GM21423 (cell line): ENCODE measurements at regions not wholly inside any gene's neighbourhood (a gene's known extent, or its start where the extent isn't known, plus 50 kb on each side); places are given as distances from the start of the nearest gene placed in this dataset.

Experiments used
- ATAC-seq: cut with Tn5 transposase; IDR thresholded peaks from one replicate; pipeline ENCODE4 v1.9.1; 2021; ENCODE audit warnings: mild to moderate bottlenecking, moderate library complexity; ENCODE audit not compliant: unreplicated experiment

DNA sequence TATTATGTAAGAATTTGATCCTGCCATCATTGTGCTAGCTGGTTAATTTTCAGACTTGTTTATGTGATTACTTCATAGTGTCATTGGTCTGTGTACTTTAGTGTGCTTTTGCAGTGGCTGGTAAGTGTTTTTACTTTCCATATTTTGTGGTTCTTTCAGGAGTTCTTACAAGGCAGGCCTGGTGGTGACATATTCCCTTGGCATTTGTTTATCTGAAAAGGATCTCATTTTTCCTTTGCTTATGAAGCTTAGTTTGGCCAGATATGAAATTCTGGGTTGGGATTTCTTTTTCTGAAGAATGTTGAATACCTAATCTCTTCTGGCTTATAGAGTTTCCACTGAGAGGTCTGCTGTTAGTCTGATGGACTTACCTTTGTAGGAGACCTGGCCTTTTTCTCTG lies 72.8 kb upstream of the MC4R start:
- ATAC-seq = no peak

DNA sequence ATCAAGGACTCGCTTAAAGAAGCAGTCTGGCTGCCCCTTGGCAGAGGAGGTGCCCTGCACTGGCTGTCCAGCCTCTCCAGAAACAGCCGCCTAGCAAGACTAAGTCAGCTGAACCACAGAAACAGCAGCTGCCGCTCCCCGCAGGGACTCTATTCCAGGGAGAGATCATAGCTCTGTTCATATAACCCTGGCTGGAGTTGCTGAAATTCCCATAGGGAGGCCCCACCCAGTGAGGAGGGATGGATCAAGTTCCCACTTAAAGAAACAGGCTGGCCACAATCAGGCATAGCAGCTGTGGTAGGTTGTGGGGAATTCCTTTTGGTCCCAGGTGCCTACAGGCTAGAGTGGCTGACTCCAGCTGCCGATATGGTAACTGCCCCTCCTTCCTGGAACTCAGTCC lies 74.2 kb upstream of the MC4R start:
- ATAC-seq = no peak

- no peak for ATAC-seq
Measured at GRCh38 chr18:60448487-60449267, 76.1 kb upstream of the MC4R start.

DNA sequence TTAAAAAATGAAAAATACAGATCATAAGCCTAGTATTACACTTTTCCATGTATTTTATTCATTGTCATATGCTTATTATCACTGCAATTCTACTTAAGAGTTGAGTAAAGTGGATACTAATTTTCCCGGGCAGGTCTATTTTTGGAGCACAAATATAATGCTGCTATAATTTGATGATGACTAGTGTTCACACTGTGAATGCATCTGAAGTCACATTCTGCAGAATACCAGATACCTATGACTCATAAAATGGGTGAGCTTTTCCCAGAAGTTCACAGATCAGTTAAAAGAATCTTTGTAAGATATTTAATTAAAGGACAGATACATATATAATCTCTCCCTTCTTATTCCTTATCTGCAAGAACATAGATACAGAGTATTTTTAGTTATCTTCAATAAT lies 79.8 kb upstream of the MC4R start:
- no peak for ATAC-seq

GRCh38 chr18:60466677-60467076 lies 94.1 kb upstream of the MC4R start:
- no peak for ATAC-seq

DNA sequence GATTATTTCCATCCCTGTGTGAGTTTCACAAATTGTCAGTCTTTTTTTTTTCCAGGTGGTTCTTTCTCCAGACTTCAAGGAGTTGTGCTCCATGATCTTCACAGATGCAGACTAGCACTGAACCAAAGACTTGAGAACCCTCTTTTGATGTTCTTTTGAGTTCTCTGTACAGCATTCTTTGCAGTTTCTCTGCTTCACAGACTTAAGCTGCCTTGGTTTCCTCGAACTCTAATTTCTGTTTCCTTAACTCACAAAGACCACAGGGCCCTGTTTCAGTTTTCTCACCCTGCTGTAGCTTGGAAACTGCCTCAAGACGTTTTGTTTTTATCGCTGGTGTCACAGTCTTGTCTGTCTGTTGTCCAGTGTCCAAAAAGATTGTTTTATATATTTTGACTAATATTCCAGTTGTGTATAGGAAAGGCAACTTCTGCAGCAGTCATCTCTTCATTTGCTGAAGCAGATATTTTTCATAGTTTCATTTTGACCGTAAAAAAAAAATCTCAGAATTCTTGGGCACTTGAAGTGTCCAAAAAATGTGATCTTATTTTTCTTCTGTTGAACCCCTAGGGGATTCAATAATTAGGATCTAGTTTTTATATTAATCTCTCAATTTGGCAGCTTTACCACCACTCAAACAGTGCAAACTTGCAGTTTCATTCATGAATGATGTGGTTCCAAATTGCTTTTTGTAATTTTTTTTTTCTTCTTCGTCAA lies 97.0 kb upstream of the MC4R start:
- ATAC-seq = no peak

- no peak for ATAC-seq
Measured at GRCh38 chr18:60471652-60472051, 99.1 kb upstream of the MC4R start.

- no peak for ATAC-seq
Measured at GRCh38 chr18:60485201-60485600, 112.6 kb upstream of the MC4R start.

DNA sequence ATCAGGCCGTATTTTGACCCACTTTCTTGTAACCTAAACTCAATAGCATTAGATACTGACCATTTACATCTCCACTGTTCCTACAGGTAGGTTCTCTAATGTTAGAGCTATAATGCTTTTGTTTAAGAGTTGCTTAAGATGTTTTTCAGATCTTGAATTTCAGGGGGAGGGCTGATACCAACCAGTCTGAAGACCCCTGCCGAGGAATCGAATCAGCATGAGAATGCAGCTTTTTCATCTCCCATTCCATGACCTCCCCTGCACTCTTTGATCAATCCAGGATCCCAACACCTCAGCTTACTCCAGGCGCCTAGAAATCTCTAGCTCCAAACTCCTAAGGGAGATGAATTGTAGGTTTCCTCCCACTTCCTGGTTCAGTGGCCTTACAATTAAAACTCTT lies 120.5 kb upstream of the MC4R start:
- ATAC-seq = no peak

DNA sequence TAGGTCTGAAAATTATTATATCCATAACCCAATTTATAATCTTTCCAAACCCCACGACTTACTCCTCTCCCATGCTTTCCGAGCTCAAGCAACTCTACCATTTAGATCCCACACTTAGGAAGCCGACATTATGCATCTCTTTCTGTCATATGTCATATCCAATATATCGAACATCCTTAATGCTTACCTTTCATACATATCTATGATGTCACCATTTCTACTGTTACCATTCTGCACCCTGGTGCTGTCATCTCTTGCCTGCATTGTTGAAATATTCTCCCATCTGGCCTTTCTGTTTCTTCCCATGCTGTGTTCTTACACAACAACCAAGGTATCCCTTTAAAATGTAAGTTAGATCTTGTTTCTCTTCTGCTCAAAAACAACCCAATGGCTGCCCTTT lies 127.1 kb upstream of the MC4R start:
- no peak for ATAC-seq

DNA sequence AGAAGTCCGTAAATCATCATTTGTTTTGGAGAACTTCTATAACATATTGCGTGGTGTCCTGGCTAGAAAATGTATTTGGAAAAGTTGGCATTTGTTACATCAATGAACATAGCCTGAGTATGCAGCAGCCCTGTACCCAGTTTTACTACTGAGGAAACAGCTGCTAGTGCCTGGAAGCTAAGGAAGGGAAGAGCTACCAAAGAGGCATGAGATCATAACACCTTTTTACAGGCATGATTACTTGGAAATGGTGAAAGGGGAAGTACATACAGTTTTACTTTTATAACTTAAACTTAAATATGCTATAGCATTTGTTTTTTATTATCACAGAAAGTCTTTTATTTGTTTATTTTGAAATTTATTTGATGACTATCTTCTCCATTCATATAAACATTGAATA lies 128.4 kb upstream of the MC4R start:
- no peak for ATAC-seq

- ATAC-seq = no peak
Measured at GRCh38 chr18:60502591-60502990, 130.0 kb upstream of the MC4R start.

DNA sequence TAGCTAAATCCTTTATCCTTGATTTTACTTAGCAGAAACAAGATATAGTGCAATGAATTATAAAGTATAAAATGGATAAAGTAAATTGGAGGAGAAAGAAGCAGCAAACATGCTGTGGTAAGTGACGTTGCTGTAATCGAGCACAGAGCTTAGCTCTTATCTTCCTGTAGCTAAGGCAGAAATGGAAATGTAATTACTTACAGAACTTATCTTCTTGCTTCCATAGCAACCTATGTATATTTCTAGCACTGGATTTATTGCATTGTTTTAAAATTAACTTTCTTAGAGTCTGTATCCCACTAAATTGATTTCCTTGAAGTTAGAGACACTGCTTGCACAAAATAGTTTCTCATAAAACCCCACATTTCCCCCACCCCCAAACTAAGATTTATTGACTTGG lies 130.6 kb upstream of the MC4R start:
- no peak for ATAC-seq

DNA sequence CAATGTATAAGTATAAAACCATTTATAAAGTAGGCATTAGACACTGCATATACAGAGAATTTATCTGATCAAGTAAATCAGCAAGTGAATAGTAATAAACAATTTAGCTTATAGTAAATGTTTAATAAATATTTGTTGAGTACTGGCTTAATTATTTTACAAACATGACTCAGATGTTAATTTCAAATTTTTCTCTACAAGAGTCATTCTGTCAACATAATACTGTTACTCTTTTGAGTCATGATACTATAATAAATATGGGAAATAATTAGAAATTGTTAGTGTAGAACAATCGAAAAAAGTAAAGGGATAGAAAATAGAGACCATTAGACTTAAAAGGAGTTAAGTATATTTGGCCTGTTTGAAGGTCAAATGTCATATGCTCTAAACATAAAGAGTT lies 133.6 kb upstream of the MC4R start:
- ATAC-seq = no peak

DNA sequence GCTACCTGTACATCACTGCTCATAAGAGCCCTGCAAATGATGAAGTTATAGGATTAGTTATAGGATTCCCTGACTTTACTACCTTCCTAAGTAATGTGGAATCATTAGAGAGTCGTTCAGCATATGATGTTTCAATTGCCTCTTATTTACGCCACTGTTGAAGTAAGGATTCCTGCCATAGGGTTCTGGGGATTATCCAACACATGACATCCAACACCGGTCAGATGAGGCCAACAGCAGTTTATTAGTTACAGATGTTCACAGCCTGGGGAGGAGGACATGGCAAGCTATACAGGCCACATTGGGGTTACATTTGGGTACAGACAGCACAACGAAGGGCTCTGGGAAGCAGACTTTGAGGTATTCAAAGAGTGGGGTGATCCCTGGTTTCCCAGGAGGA lies 134.1 kb upstream of the MC4R start:
- ATAC-seq = no peak

GRCh38 chr18:60508108-60508507 lies 135.5 kb upstream of the MC4R start:
- ATAC-seq = no peak

- no peak for ATAC-seq
Measured at GRCh38 chr18:60534538-60534937, 162.0 kb upstream of the MC4R start.

DNA sequence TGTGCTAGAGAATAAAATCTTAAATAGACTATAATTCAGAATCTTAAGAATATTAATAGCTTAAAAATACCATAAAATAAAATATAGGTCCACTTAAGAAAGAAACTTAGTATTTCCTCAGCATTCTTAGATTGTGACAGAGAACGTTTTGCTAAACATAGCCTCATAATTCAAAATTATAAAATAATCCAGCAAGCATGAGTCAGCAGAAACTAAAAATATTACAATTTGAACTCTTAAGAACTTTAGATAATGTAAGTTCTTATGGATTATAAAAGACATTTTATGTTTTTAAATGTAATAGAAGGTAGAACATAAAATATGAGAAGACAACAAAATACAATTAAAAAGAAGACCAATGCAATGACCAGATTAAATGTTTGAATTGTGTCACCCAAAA lies 164.5 kb upstream of the MC4R start:
- ATAC-seq = no peak

DNA sequence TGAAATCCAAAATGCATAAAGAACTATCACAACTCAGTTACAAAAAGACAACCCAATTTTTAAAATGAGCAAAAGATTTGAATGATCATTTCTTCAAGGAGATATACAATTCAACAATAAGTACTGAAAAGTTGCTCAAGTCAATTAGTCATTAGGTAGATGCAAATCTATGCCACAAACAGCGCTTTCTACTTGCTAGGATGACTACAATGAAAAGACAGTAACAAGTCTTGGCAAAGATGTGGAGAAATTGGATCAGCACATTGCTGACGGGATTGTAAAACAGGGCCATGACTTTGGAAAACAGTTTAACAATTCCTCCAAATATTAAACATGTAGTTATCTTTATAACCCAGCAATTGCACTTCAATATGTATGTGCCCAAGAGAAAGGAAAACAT lies 166.3 kb upstream of the MC4R start:
- ATAC-seq = no peak

- no peak for ATAC-seq
Measured at GRCh38 chr18:60541661-60542060, 169.1 kb upstream of the MC4R start.

DNA sequence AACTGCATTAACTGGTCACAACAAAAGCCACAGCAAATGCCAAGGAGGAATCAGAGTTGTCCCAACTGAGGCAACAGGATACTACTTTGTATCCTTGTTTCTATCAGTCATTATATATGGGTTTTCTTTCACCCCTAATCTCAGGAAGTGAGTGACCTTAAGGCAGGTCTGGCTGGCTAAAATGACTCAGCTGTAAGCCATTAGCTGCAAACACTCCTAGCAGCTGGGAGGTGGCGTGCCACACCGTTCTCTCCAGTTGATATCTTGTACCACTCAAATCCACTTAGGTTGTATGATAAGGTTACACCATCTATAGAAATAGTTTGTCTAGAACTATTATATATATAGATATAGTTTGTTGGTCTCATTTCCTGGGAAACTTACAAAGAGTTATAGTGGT lies 171.1 kb upstream of the MC4R start:
- ATAC-seq = no peak

DNA sequence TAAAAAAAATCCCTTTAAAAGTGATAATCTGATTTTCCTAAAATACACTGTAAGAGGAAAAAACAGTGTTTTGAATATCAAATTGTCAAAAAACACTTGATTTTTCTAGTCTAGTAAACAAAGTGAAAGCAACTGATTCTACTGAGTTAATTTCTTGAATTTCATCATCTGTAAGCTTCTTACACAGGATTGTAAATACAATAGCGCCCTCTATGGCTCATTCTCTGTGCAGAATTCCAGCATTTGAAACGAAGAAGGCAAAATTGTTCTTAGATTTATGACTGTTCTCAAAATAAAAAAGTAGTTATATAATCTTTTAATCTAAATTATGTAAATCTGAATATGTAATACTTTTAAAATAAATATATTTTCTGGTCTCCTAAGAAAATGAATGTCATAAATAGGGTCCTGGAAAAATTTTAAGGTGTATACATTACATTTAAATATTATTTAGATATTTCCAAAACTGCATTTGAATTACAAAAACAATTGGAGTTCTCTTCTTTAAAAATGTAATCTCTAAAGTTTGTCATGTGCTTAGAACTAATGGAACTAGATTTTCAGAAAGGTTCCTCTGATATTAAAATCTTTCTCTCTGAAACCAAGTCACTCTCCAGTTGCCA lies 176.9 kb upstream of the MC4R start:
- no peak for ATAC-seq
